A673 (cell line): ENCODE measurements at regions not wholly inside any gene's neighbourhood (a gene's known extent, or its start where the extent isn't known, plus 50 kb on each side); places are given as distances from the start of the nearest gene placed in this dataset.

Source experiments
- BruUV-seq: library from RNA; stranded (reverse); fragments of 400-500 nt; replicated peaks from 2 replicates; lab custom pipeline; 2021; lab: Mats Ljungman, UMichigan
- CTCF ChIA-PET: fragments of 300-600 bp; sonication (Branson Sonifier 250); formaldehyde crosslinking; loops from one replicate; lab custom pipeline; 2022; ENCODE audit warnings: antibody characterized with exemption; lab: Charles Lee
- POLR2A ChIA-PET: fragments of 300-600 bp; sonication (Branson Sonifier 250); formaldehyde crosslinking; loops from one replicate; lab custom pipeline; 2022; ENCODE audit warnings: antibody characterized with exemption; ENCODE audit not compliant: low non-redundant PET; lab: Charles Lee
- DNase-seq: peaks from one replicate; pipeline ENCODE4 v3.0.0-alpha.2; 2015; ENCODE audit warnings: low spot score
- H3K27ac ChIP-seq: fragments of 200-600 bp; sonication (generic); 2 replicates; pipeline ENCODE4 v1.5.1; 2016; ENCODE audit warnings: mixed run types, low read depth, mild to moderate bottlenecking, mixed read lengths, antibody characterized with exemption, low read length; ENCODE audit not compliant: poor library complexity, severe bottlenecking
- H3K27me3 ChIP-seq: fragments of 200-600 bp; sonication (generic); replicated peaks from 2 replicates; pipeline ENCODE4 v1.6.1; 2017; ENCODE audit warnings: mixed run types, low read depth, mild to moderate bottlenecking, mixed read lengths, antibody characterized with exemption, low read length; ENCODE audit not compliant: insufficient read depth, poor library complexity
- H3K36me3 ChIP-seq: fragments of 200-600 bp; sonication (generic); 2 replicates; pipeline ENCODE4 v1.6.1; 2016; ENCODE audit warnings: mixed run types, mild to moderate bottlenecking, mixed read lengths, antibody characterized with exemption, low read length; ENCODE audit not compliant: insufficient read depth, poor library complexity, severe bottlenecking
- H3K4me1 ChIP-seq: fragments of 200-600 bp; sonication (generic); 2 replicates; pipeline ENCODE4 v1.6.1; 2017; ENCODE audit warnings: mixed run types, mild to moderate bottlenecking, mixed read lengths, antibody characterized with exemption, low read length; ENCODE audit not compliant: insufficient read depth, poor library complexity, severe bottlenecking
- H3K4me3 ChIP-seq: fragments of 200-600 bp; sonication (generic); 2 replicates; pipeline ENCODE4 v1.5.1; 2016; ENCODE audit warnings: low read depth, mixed run types, mild to moderate bottlenecking, mixed read lengths, low read length; ENCODE audit not compliant: poor library complexity, severe bottlenecking
- H3K9me3 ChIP-seq: fragments of 200-600 bp; sonication (generic); 2 replicates; pipeline ENCODE4 v1.6.1; 2016; ENCODE audit warnings: mixed run types, low read depth, mild to moderate bottlenecking, mixed read lengths, antibody characterized with exemption, low read length; ENCODE audit not compliant: poor library complexity, severe bottlenecking
- EZH2 ChIP-seq: fragments of 200-600 bp; sonication (generic); IDR thresholded peaks from 2 replicates; pipeline ENCODE4 v1.6.1; 2017; ENCODE audit warnings: borderline replicate concordance, low read depth, mild to moderate bottlenecking, mixed read lengths, antibody characterized with exemption, low read length; ENCODE audit not compliant: poor library complexity, severe bottlenecking
- intact Hi-C: fragments of 100-400 bp; cut with micrococcal nuclease; formaldehyde crosslinking; loops from one replicate; pipeline ENCODE4 v1.10.0; 2022; ENCODE audit not compliant: unreplicated experiment
- TF ChIP-seq, protein P1 (sequence below): fragments of 300-800, 200-600 bp; sonication (generic); conservative IDR thresholded peaks from 2 replicates; pipeline ENCODE4 v1.5.1; 2017; ENCODE audit warnings: low read depth, mild to moderate bottlenecking, antibody characterized with exemption, low read length, moderate library complexity, mixed read lengths

DNA sequence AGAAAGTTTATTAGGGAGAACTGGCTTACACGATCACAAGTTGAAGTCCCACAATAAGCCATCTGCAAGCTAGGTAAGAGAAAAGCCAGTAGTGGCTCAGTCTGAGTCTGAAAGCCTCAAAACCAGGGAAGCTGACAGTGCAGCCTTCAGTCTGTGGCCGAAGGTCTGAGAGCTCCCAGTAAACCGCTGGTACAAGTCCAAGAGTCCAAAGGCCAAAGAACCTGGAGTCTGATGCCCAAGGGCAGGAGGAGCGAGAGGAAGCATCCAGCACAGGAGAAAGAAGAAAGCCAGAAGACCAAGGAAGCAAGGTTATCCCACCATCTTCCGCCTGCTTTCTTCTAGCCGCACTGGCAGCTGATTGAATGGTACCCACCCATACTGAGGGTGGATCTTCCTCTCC lies 97.3 kb upstream of the FBN2 start:
- Histone ChIP-seq H3K9me3 (no peaks in the 10 kb centered on the region), H3K27me3 (no peaks in the 10 kb centered on the region), H3K27ac (no peak overlapping the region), H3K4me1 (no peaks in the 10 kb centered on the region), H3K4me3 (no peak overlapping the region), H3K36me3 (no peaks in the 10 kb centered on the region)
- ChIA-PET POLR2A (no interaction called here), CTCF (no interaction called here)
- intact Hi-C loops: no loop called here
- BruUV-seq: no TSS peak
- TF ChIP-seq, protein P1, sequence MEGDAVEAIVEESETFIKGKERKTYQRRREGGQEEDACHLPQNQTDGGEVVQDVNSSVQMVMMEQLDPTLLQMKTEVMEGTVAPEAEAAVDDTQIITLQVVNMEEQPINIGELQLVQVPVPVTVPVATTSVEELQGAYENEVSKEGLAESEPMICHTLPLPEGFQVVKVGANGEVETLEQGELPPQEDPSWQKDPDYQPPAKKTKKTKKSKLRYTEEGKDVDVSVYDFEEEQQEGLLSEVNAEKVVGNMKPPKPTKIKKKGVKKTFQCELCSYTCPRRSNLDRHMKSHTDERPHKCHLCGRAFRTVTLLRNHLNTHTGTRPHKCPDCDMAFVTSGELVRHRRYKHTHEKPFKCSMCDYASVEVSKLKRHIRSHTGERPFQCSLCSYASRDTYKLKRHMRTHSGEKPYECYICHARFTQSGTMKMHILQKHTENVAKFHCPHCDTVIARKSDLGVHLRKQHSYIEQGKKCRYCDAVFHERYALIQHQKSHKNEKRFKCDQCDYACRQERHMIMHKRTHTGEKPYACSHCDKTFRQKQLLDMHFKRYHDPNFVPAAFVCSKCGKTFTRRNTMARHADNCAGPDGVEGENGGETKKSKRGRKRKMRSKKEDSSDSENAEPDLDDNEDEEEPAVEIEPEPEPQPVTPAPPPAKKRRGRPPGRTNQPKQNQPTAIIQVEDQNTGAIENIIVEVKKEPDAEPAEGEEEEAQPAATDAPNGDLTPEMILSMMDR: no peak
- TF ChIP-seq EZH2: no peak
- no peak for DNase-seq

DNA sequence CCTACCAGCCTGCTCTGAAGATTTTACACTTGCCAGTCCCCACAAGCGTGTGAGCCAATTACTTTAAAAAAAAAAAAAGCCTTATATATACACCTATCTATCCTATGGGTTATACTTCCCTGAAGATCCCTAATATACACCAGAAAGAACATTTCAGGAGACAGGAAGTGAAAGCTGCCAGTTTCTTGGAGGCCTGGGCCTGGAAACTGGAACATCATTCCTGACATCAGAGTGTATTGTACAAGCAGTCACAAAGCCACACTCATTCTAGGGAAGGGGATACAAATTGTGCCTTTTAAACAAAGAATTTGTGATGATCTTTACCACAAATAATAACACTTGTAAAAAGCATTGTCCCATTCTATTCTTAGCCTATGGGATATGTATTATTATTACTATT lies 98.3 kb upstream of the FBN2 start:
- ChIA-PET POLR2A (no interaction called here), CTCF (no interaction called here)
- no peak for DNase-seq
- Histone ChIP-seq H3K4me1 (no peaks in the 10 kb centered on the region), H3K4me3 (no peak overlapping the region), H3K36me3 (no peaks in the 10 kb centered on the region), H3K9me3 (no peaks in the 10 kb centered on the region), H3K27me3 (no peaks in the 10 kb centered on the region), H3K27ac (no peak overlapping the region)
- TF ChIP-seq EZH2: no peak
- TF ChIP-seq, protein P1: no peak
- intact Hi-C loops: no loop called here
- no TSS peak for BruUV-seq

DNA sequence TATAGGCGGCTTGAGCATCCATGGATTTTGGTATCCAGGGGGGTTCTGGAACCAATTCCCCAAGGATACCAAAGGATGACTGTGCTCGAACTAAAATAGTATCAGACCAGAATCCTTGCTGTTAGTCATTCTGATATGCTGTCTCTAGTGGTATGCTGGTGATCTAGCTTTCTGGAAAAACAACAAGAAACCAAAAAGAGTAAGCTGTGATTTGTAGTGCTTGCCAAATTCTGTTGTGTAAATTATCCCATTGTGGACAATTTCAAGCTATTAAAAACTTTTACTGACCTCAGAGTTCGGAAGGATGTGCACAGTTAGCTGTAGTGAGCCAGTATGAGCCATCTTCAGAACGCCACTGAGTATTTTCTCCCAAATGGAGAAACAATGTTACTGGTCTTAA lies 99.0 kb upstream of the FBN2 start:
- TF ChIP-seq, protein P1: no peak
- no peak for TF ChIP-seq EZH2
- H3K36me3 ChIP-seq: no peaks in the 10 kb centered on the region
- ChIA-PET CTCF (no interaction called here), POLR2A (no interaction called here)
- no peaks in the 10 kb centered on the region for H3K4me1 ChIP-seq
- H3K4me3 ChIP-seq: no peak overlapping the region
- BruUV-seq: no TSS peak
- no peaks in the 10 kb centered on the region for H3K27me3 ChIP-seq
- DNase-seq: no peak
- H3K9me3 ChIP-seq: no peaks in the 10 kb centered on the region
- intact Hi-C loops: no loop called here
- no peak overlapping the region for H3K27ac ChIP-seq
